Fibroblast of upper back skin (primary cell): ENCODE measurements at regions not wholly inside any gene's neighbourhood (a gene's known extent, or its start where the extent isn't known, plus 50 kb on each side); places are given as distances from the start of the nearest gene placed in this dataset.
"Not testable (repeated sequence)": the region's sequence is repeated elsewhere in the genome, so short reads cannot be mapped to it uniquely, and the experiment has no call there.

Experiments
- DNase-seq: peaks from one replicate; pipeline ENCODE4 v3.0.0-alpha.2; 2013

DNA sequence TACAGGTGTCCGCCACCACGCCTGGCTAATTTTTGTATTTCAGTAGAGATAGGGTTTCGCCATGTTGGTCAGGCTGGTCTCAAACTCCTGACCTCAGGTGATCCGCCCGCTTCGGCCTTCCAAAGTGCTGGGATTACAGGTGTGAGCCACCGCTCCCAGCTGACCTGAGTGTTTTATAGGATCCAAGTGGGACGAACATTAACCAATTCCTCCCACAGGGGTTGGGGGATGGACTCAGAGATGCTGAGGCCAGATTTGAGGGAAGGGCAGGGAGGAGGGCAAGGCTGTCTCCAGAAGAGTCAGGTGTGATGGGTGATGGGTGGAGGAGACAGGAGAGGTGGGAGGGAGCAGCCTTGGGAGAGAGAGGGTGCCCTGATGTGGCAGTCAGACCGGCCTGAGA is 65.0 kb upstream of the SMAD6 start:
- not testable (repeated sequence) for DNase-seq

DNA sequence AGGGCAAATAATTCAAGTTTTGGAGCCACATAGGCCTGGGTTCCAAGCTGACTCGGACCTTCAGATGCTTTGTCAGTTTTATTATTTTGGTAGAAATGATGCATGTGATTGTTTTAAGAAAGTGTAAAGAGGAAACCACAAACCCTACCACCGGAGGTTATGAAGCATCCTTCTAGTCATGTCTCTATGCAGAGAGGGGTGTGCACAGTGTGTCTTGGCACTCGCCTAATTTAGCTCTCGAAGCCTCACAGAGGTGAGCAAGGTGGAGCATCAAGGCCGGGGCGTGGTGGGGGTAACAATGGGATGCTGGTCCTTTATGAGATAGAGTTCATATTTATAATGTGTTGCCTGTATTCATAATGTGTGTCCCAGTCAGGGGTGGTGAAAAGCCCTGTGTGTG is 63.7 kb upstream of the SMAD6 start:
- DNase-seq, result no peak

DNA sequence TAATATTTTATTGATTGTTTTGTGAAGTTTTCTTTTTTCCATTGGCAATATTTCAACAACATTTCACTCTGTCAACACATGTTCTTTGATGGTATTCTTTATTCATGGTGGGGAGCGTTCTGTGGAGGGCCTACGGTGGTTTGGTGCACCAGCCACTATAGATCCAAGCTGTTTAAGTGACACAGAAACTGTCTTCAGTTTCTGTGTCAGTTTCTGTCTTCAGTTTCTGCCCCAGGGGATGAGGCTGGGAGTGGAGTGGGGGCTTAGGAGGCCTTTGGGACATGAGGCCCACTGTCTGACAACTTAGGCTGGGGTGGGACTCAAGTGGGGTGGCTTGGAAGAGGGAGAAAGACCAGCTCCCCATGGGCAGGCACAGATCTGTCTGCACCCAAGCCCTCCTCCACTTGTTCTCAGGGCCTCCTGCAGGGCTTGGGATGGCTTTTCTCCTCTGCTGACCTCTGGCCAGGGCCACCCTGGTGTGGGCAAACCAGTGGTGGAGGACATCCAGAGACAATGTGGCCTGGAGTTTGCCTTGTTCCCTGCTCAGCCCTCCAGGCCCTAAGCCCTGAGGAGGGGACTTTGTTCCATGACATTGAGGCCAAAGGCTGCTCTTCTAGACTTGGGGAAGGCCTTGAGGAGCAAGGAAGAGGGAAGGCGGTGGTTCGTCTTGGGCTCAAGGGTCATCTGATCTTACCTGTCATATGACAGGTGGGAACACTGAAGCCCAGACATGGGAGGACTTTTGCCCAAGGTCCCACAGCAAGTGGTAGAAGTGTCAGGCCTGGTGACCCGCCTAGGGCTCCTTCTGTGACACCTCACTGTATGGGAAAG is 60.3 kb upstream of the SMAD6 start:
- no peak for DNase-seq

DNA sequence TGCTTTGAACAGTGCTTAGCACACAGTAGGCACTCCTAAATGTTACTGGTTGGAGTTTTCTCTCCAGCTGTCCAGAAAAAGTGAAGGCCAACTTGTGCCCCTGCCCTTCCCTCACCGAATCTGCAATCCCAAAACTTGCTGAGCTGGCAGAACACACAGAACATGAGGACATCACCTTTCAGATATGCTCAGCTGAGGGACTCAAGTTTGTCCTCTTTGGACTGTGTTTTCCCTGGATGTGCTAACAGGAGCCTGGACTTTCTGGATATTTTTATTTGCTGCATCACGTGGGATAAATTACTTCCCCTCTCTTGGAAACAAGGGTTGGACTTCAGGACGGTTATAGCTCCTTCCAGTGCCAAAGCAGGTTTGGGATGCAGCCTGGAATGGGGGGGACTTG is 59.5 kb upstream of the SMAD6 start:
- no peak for DNase-seq

DNA sequence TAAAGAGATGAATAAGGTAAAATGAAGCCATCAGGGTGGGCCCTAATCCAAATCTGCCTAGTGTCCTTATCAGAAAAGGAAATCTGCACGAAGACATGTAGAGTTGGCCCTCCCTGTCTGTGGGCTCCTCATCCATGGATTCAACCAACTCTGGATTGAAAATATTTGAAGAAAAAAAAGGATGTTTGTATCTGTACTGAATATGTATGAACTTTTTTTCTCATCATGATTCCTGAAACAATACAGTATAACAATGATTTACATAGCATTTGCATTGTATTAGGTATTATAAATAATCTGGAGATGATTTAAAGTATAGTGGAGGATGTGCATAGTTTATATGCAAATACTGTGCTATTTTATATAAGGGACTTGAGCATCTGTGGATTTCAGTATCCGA is 59.0 kb upstream of the SMAD6 start:
- no peak for DNase-seq

DNA sequence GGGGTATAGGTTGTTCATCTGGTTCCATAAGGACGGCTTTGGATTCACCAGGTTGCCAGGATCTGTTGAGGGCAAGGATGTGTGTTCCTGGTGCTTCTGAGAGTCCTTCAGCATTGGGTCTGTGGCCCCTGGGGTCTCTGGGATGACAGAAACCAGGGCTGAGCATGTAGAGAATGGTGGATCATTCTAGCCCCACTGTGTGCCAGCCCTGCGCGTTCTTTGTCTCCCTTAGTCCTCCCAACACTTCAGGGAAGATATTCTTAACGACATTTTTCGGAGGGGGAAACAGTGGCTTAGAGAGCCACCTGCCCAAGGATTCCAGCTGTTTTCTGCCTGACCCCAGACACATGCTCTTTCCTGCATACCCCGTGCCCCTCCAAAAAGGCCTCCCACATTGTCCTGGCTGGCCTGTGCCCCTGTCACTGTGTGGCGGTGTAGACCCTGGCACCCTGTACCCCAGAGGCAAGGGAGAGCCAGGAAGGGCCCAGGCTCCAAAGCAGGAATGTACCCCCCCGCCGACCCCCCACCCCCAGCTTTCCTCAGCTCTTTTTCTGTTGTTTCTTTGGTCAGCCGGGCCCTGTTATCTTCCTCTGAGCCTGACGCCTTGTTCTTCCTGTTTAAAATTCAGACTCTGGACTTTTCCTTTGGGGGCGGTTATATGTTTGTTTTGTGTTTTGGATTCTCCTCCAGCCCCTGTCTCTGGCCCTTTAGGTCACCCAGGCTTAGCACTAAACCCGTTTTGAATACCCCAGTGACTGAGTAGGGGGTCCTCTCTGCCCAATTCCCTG is 57.8 kb upstream of the SMAD6 start:
- DNase-seq, result no peak

DNA sequence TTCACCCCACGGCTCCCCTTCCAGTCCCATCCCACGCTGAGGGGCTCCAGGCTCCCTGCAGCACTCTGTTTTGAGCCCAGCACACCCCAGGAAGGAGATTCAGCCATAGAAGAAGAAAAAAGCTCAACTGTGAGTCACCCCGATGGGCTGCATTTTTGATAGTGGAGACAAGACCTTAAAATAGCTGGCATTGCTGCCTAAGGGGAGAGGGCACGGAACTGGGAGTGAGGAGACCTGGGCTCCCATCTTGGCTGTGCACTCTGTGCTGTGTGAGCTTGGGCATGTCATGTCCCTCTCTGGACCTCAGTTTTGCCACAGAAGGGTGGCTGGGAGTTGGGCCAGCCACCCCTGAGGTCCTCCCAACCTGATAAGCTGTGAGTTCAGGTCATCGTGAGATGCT is 57.2 kb upstream of the SMAD6 start:
- peak; percentile 38 for DNase-seq

DNA sequence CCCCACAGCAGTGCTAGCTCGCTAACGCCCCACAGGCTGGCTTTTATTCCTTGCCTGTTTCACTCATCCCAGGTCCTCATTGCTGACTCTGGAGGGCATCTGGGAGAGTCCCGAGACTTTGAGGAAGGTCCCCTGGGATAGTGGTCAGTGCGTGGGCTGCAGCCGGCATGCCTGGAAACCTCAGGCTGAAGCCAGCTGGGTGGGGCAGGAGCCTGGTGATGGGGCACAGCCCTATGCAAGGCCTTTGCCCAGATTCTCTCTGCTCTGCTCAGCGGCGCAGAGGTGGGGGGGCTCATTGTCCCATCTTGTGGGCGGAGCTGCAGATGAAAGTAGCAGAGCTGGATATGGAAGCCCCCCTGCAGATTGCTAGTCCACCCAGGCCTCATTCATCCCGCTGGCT is 55.7 kb upstream of the SMAD6 start:
- DNase-seq, result peak; percentile 27

DNA sequence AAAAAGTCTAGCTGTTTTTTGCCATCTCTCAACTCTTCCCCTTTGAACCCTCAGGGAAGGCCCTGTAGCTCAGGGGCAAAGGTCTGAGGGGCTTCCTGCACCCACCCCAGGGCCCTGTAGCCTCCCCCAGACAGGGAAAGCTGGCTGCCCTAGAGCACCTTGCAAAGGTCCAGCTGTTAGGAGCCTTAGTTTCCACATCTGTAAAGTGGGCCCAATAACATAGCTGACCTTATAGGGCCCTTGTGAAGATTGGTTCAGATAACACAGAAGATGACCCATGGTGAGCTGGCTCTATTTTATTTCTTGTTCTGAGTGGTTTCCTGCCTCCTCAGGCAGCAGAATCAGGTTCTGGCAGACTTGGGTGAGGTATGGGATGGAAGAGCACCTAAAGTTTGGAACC is 55.2 kb upstream of the SMAD6 start:
- DNase-seq, result no peak

DNA sequence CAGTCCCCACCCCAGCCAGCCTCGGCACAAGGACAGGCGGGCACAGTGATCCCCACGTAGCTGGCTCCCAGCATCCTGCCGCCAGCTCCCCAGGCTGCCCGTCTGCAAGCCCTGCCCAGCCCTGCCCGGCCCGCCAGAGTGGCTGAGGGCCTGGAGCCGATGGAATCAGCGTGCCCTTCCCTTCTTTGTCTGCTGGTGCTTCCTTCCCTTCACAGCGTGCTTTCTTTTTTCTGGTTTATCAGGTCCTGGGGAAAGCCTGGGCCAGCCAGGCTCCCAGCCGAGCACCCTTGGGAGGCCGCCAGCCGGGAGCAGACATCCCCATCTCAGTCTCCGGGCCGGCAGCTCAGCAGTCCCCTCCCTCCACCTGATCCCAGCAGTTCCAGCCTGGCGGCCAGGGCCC is 54.7 kb upstream of the SMAD6 start:
- DNase-seq, result no peak

DNA sequence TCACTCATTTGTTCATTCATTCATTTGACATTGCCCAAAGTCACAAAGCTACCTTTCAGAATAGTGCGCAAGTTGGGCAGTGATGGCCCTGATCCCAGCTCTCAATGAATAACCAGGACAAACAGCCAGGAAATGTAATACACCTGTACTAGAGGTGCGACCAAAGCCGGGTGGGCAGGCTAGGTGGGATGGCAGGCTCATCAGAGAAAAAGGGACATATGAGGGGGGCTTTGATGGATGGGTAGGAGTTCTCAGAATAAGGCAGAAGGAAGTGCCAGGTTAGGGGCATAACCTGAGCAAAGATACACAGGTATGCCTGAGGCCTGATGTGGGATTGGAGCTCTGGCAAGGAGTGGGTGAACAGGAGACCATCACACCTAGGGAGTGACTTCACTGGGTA is 53.4 kb upstream of the SMAD6 start:
- DNase-seq, result no peak

DNA sequence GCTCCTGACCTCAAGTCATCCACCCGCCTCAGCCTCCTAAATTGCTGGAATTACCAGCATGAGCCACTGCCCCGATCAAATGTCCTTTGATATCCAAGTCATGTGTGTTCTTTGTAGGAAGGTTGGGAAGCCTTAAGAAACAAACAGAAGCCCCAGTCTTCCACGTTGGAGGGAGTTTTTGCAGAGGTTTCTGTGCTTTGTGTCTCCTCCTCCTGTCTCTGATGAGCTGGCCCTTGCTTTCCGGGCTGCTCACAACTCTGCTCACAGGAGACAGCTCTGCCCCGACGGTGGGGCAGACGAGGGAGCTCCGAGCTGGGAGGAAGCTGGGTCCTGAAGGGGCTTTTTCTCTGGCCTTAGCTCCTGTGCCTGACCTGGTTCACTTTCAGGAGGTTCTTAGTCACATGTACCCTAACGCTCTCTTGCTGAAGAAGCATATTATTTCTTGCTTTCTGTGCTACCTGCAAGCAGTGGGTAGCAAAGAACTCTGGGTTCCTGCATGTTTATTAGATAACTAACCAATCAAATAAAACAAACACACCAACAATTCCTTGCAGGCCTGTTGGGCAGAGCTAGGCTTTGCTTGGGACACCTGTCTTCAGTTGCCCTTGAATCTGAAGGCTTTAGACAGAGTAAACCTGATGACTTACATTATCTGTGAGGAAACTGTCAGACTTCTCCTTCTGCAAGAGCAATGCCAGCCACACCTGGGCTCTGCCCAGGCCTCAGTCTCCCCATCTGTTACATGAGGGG is 52.6 kb upstream of the SMAD6 start:
- no peak for DNase-seq

DNA sequence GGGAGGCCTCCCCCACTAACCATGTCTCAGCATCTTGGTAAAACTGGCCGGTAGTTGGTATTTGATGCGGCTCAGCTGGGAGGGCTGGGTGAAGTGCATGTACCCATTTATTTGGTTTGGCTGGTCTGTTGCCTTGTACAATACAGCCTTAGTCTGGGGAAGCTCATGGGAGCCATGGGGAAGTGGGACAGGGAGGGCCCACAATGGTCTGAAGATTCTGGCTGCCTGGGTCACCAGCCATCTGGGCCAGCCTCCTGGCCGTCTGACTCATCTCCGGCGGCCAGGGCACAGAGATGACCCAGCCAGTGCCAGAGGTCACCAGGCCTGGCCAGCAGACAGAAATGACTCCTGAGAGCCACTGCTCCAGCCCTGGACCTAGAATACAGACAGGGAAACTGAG is 51.6 kb upstream of the SMAD6 start:
- DNase-seq, result no peak

DNA sequence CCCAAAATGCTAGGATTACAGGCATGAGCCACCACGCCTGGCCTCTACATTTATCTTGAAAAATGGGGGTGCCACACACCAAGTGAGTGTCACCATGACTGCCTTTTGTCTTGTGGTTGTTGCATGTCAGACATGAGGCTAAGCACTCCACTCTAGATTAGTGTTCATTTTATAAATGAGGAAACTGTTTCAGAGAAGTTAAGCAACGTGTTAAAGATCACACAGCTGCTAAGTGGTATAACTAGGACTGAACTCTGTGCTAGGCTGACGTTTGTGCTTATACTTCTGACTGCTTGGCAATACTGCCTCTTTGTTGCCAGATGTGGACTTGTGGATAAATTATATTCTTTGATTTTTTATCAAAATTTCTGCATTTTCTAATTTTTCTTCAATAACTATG is 50.8 kb upstream of the SMAD6 start:
- no peak for DNase-seq

DNA sequence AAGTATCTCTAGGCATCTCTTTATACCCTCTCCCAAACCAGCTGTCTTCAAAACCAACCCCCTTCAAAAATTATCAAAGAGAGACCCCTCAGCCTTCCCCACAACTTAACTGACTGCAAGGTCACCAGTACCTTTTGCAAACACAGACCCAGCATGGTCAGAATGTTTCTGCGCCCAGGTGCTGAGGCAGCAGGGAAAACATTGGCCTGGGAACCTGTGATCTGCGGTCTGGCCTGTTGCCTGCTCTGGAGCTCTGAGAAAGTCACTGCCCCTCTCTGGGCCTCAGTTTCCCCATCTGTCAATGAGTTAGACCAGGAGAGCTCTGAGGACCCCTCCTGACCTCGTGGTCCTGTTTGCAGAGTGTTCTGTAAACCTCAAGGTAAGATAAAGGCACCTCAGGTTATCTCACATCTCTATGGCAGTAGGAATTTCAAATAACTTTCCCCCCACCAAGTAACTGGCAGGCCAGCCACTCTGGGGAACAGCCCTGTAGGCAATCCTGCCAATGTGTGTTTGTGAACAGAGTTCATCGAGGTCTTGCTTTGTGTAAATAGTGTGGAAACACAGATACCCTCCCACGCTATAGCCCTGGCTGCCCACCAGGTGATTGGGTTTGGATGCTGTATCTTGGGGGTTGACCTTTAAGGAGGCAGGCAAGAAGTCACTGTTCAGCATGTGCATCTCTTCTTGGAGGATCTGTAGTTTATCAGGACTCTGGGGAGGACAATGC is 50.0 kb upstream of the SMAD6 start:
- DNase-seq, result no peak
